GM19043 (cell line): ENCODE measurements at regions not wholly inside any gene's neighbourhood (a gene's known extent, or its start where the extent isn't known, plus 50 kb on each side); places are given as distances from the start of the nearest gene placed in this dataset.

ENCODE experiments used
- ATAC-seq: cut with Tn5 transposase; IDR thresholded peaks from one replicate; pipeline ENCODE4 v1.9.1; 2021; ENCODE audit warnings: low read depth; ENCODE audit not compliant: unreplicated experiment

GRCh38 chr6:87995461-87995860, 52.2 kb upstream of the SPACA1 start:
- no peak for ATAC-seq

- ATAC-seq = no peak
These were observed 54.3 kb upstream of the SPACA1 start for GRCh38 chr6:87993356-87993755.

DNA sequence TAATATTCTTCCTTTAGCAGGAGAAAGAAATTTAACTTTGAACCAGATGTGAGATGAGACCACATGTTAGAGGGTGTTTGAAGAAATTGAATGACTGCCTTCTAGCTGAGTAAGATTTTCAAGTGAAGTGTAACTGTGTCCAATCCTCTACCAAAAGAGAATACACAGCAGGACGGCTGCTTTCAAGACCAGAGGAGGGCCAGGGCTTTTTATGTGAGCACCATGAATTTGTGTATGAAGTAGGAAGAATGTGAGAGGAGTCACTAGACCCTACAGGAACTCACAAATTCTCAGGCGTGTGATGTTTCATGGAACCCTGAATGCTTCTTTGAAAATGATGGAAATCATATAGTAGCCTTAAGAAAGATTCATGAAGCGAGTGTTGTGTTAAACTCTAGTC, 56.8 kb upstream of the SPACA1 start:
- ATAC-seq = no peak

- ATAC-seq = no peak
These were observed 65.5 kb upstream of the SPACA1 start for GRCh38 chr6:87982134-87982533.

DNA sequence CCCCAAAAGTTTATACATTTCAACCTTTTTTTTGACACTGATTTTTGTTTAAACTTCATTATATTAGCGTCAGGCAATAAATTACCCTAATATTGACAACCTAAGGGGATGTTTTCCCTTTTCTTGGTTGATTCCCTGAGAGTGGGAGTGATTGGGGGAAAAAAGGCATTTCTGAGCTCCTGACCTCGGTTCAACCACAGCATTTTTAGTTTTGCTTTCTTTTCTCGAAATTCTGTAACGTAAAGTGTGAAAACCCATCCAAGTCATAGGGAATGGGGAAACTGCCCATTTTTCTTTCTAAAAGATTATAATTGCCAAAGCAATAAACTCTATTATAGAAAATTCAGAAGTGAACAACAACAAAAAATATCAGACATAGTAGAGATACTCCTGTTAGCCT, 67.9 kb upstream of the SPACA1 start:
- no peak for ATAC-seq

DNA sequence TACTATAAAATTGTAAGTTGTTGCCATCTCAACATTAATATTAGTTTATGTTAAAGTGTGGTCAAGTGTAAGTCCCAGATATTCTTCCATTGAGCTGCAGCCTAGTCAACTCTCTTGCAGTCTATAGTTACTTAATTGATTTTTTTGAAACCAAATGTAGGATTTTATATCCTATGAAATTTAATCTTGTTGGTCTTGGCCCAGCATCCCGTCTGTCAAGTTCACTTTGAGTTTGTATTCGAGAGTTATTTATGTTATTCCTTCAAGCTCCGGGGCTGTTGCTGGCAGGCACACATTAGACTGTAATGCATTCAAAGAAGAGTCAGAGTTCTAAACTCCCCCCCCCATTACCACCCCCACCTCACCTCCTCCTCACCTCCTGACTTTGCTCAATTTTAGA, 71.0 kb upstream of the SPACA1 start:
- ATAC-seq = no peak

DNA sequence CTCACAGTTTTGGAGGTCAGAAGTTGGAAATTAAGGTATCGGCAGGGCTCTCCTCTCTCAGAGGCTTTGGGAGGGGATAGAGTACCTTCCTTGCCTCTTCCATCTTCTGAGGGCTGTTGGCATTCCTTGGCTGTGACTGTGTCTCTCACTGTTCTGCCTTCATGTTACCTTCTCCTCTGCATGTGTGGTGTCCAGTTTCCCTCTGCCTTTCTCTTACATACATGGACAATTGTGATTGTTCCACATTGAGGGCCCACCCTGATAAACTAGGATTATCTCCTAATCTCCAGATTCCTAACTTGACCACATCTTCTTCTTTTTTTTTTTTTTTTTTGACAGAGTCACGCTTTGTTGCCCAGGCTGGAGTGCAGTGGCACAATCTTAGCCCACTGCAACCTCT, 72.1 kb upstream of the SPACA1 start:
- ATAC-seq = no peak

- ATAC-seq = no peak
These were observed 75.4 kb upstream of the SPACA1 start for GRCh38 chr6:87972279-87972678.

- ATAC-seq = no peak
These were observed 75.9 kb upstream of the SPACA1 start for GRCh38 chr6:87971605-87972262.

- peak; percentile 53 for ATAC-seq
These were observed 79.0 kb upstream of the SPACA1 start for GRCh38 chr6:87968435-87969278.

DNA sequence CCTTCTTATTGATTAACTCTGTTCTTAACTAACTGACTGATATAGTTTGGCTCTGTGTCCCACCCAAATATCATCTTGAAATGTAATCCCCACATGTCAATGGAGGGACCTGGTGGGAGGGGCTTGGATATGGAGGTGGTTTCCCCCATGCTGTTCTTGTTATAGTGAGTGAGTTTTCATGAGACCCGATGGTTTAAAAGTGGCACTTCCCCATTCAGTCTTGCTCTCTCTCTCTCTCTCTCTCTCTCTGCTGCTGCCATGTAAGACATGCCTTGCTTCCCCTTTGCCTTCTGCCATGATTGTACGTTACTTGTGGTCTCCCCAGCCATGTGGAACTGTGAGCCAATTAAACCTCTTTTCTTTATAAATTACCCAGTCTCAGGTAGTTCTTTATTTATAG, 81.8 kb upstream of the SPACA1 start:
- ATAC-seq = no peak

GRCh38 chr6:87959083-87959482, 88.6 kb upstream of the SPACA1 start:
- no peak for ATAC-seq

DNA sequence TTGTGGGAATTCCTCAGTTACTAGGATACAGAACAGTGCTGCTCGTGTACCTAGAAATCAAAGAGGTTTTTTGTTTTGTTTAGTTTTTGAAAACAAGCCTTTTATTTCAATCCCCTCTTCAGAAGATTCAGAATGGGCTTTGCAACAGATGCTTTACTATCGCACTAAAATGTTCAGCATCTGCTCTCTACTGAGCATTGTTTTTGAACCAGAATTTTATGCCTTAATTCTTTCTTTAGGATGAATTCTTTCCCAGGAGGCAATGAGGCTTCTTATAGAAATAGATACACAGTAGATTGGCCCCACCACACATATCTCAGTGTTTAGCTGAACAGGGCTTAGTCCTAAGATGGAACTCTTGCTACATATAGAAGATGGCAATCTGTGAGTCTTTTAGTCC, 95.9 kb upstream of the SPACA1 start:
- ATAC-seq = no peak

- no peak for ATAC-seq
These were observed 97.0 kb upstream of the SPACA1 start for GRCh38 chr6:87950614-87951013.

GRCh38 chr6:87949194-87949593, 98.4 kb upstream of the SPACA1 start:
- ATAC-seq = no peak

DNA sequence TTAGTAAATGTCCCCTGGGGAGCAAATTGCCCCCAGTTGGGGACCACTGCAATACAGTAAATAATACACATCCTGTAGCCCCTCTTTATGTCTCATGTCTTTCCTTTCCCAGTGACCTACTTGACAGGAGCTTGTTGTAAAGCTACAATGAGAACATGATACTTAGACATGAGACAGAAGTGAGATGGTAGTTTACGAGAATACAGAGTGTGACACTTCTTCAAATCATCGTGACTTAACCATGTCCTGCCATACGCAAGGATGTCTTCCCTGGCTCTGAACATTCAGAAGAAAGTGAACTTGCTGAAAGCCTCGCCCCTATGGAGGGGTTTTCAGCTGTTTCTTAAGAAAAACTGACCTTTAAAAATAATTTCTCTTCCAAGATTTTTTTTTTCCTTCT, 101.0 kb upstream of the SPACA1 start:
- ATAC-seq = no peak

GRCh38 chr6:87945966-87946365, 101.7 kb upstream of the SPACA1 start:
- no peak for ATAC-seq

- ATAC-seq = no peak
These were observed 102.5 kb upstream of the SPACA1 start for GRCh38 chr6:87945181-87945580.

DNA sequence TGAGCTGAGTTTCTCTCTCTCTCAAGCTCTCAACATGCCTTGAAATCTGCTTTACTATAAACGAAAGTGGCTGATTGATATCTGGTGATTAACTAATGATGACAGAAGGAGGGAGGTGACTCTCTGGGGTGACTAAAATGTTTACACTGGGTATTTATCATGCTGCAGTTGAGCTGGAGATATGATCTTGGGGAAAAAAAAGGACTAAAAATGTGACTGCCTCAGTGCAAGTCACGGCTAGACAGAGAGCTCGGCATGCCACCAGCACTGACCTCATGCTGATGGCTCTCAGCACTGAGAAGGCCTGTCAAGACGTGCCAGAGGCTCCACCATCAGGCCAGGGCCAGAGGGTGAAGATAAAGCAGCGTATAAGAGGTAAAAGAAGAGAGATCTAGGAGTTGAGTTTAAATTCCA, 103.1 kb upstream of the SPACA1 start:
- ATAC-seq = no peak

GRCh38 chr6:87943191-87943590, 104.5 kb upstream of the SPACA1 start:
- ATAC-seq = no peak

- no peak for ATAC-seq
These were observed 105.9 kb upstream of the SPACA1 start for GRCh38 chr6:87941556-87942358.
